Suprapubic skin (tissue), 4 donors: ENCODE measurements at regions not wholly inside any gene's neighbourhood (a gene's known extent, or its start where the extent isn't known, plus 50 kb on each side); places are given as distances from the start of the nearest gene placed in this dataset.

Experiments
- DNase-seq, 2 donors: peaks; one replicate each; pipeline ENCODE4 v3.0.0-alpha.2; 2019; ENCODE audit warnings: low spot score in 2 of 2
- H3K27ac ChIP-seq: fragments of 200-600 bp; sonication (generic); one replicate; pipeline ENCODE4 v1.5.1; 2019
- H3K27me3 ChIP-seq: fragments of 200-600 bp; sonication (generic); one replicate; pipeline ENCODE4 v1.5.1; 2019
- H3K36me3 ChIP-seq: fragments of 200-600 bp; sonication (generic); one replicate; pipeline ENCODE4 v1.5.1; 2019
- H3K4me1 ChIP-seq: fragments of 200-600 bp; sonication (generic); one replicate; pipeline ENCODE4 v1.5.1; 2019
- H3K4me3 ChIP-seq: fragments of 200-600 bp; sonication (generic); one replicate; pipeline ENCODE4 v1.5.1; 2019; ENCODE audit warnings: mild to moderate bottlenecking
- H3K9me3 ChIP-seq: fragments of 200-600 bp; sonication (generic); one replicate; pipeline ENCODE4 v1.5.1; 2019
- CTCF ChIP-seq, 2 donors: fragments of 200-600 bp in 1 of 2; fragments of 450-650 bp in 1 of 2; sonication (generic) in 1 of 2; IDR thresholded peaks; one replicate each; pipeline ENCODE4 v1.5.1; 2016 to 2019; ENCODE audit warnings: antibody characterized with exemption in 2 of 2, mild to moderate bottlenecking in 1 of 2, moderate library complexity in 1 of 2
- EP300 ChIP-seq: sonication (generic); formaldehyde crosslinking; IDR thresholded peaks from one replicate; pipeline ENCODE4 v1.6.1; 2017; ENCODE audit warnings: antibody characterized with exemption
- POLR2A ChIP-seq, 2 donors: fragments of 450-650 bp; IDR thresholded peaks; one replicate each; pipeline ENCODE4 v1.6.1; 2017; ENCODE audit warnings: antibody characterized with exemption in 2 of 2, mild to moderate bottlenecking in 2 of 2, moderate library complexity in 2 of 2
- POLR2AphosphoS5 ChIP-seq, 3 donors: sonication (generic); formaldehyde crosslinking; IDR thresholded peaks; one replicate each; pipeline ENCODE4 v1.6.1; 2017; ENCODE audit warnings: antibody characterized with exemption in 3 of 3
- WGBS: methylation state at CpG from one replicate; pipeline ENCODE4 v1.1.5; 2018; 5-methylcytosine and 5-hydroxymethylcytosine counted together

GRCh38 chrX:69362354-69362753 is 141.8 kb upstream of the NALF2 start:
- no peak for DNase-seq
- H3K27ac ChIP-seq, result no peak overlapping the region

GRCh38 chrX:69361311-69361845 is 142.7 kb upstream of the NALF2 start:
- Histone ChIP-seq H3K4me1 (no peaks in the 10 kb centered on the region), H3K9me3 (no peaks in the 10 kb centered on the region), H3K27ac (no peak overlapping the region), H3K4me3 (no peak overlapping the region), H3K27me3 (no peaks in the 10 kb centered on the region), H3K36me3 (no peaks in the 10 kb centered on the region)
- no peak for DNase-seq
- 24% methylated on average over 5 of the region's 5 CpGs for WGBS
- no peak for TF ChIP-seq POLR2AphosphoS5 (IDR thresholded peaks at IDR 0.05)
- TF ChIP-seq CTCF (IDR thresholded peaks at IDR 0.05), result no peak
- no peak for TF ChIP-seq POLR2A (IDR thresholded peaks at IDR 0.05)
- no peak for TF ChIP-seq EP300

More at GRCh38 chrX:69362354-69362753, 141.8 kb upstream of the NALF2 start:
- no peaks in the 10 kb centered on the region for H3K9me3 ChIP-seq
- H3K36me3 ChIP-seq, result no peaks in the 10 kb centered on the region
- whole genome bisulfite sequencing, result 57% methylated on average over 3 of the region's 5 CpGs
- no peaks in the 10 kb centered on the region for H3K27me3 ChIP-seq
- H3K4me1 ChIP-seq, result no peaks in the 10 kb centered on the region
- no peak overlapping the region for H3K4me3 ChIP-seq
- TF ChIP-seq POLR2AphosphoS5 (IDR thresholded peaks at IDR 0.05) (no peak), CTCF (IDR thresholded peaks at IDR 0.05) (no peak), POLR2A (IDR thresholded peaks at IDR 0.05) (no peak), EP300 (no peak)

GRCh38 chrX:69357317-69357716 is 146.8 kb upstream of the NALF2 start:
- DNase-seq, result no peak
- Histone ChIP-seq H3K36me3 (no peaks in the 10 kb centered on the region), H3K4me1 (no peaks in the 10 kb centered on the region), H3K27ac (no peak overlapping the region), H3K27me3 (no peaks in the 10 kb centered on the region), H3K9me3 (no peaks in the 10 kb centered on the region), H3K4me3 (no peak overlapping the region)
- TF ChIP-seq POLR2AphosphoS5 (IDR thresholded peaks at IDR 0.05), result no peak
- TF ChIP-seq CTCF (IDR thresholded peaks at IDR 0.05), result no peak
- TF ChIP-seq POLR2A (IDR thresholded peaks at IDR 0.05), result no peak
- no peak for TF ChIP-seq EP300
- WGBS, result 56% methylated on average over 2 of the region's 2 CpGs

GRCh38 chrX:69324851-69325250 is 159.6 kb upstream of the PJA1 start:
- Histone ChIP-seq H3K4me3 (no peak overlapping the region), H3K27ac (no peak overlapping the region), H3K36me3 (no peaks in the 10 kb centered on the region), H3K4me1 (no peaks in the 10 kb centered on the region), H3K27me3 (no peaks in the 10 kb centered on the region), H3K9me3 (no peaks in the 10 kb centered on the region)
- TF ChIP-seq CTCF (IDR thresholded peaks at IDR 0.05) (no peak), POLR2A (IDR thresholded peaks at IDR 0.05) (no peak), EP300 (no peak), POLR2AphosphoS5 (IDR thresholded peaks at IDR 0.05) (no peak)
- 89% methylated on average over 2 of the region's 2 CpGs for WGBS
- no peak for DNase-seq

- Histone ChIP-seq H3K4me3 (no peak overlapping the region), H3K36me3 (no peaks in the 10 kb centered on the region), H3K4me1 (no peaks in the 10 kb centered on the region), H3K27me3 (no peaks in the 10 kb centered on the region), H3K27ac (no peak overlapping the region), H3K9me3 (no peaks in the 10 kb centered on the region)
- TF ChIP-seq CTCF (IDR thresholded peaks at IDR 0.05), result no peak
- DNase-seq, result no peak
- WGBS, result 61% methylated on average over 9 of the region's 9 CpGs
Observed at GRCh38 chrX:69323786-69324720, 158.8 kb upstream of the PJA1 start.
